ENCODE measurements at regions not wholly inside any gene's neighbourhood (a gene's known extent, or its start where the extent isn't known, plus 50 kb on each side); places are given as distances from the start of the nearest gene placed in this dataset.

DNA sequence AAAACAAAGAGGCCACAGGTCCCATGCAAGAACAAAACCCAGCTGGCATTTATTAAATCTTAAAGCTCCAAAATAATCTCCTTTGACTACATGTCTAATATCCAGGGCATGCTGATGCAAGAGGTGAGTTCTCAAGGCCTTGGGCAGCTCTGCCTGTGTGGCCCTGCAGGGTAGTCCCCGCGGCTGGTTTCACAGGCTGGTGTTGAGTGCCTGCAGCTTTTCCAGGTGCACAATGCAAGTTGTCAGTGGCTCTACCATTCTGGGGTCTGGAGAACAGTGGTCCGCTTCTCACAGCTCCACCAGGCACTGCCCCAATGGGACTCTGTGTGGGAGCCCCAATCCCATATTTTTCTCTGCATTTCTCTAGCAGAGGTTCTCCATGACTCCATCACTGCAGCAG, 54.4 kb upstream of the HCN1 start:
- no peak for FAIRE-seq
- TF ChIP-seq, protein P1, sequence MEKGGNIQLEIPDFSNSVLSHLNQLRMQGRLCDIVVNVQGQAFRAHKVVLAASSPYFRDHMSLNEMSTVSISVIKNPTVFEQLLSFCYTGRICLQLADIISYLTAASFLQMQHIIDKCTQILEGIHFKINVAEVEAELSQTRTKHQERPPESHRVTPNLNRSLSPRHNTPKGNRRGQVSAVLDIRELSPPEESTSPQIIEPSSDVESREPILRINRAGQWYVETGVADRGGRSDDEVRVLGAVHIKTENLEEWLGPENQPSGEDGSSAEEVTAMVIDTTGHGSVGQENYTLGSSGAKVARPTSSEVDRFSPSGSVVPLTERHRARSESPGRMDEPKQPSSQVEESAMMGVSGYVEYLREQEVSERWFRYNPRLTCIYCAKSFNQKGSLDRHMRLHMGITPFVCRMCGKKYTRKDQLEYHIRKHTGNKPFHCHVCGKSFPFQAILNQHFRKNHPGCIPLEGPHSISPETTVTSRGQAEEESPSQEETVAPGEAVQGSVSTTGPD (CRISPR knock-in tag; IDR thresholded peaks at IDR 0.05) = no peak
- TF ChIP-seq ZNF724P (CRISPR knock-in tag; IDR thresholded peaks at IDR 0.05; ENCODE audit: borderline replicate concordance) (no peak), POLR2A (IDR thresholded peaks at IDR 0.05; ENCODE audit: insufficient read depth in 1 of 2, low read depth in 2 of 2, low read length in 2 of 2) (no peak), BRD4 (CRISPR knock-in tag; IDR thresholded peaks at IDR 0.05) (no peak), ZNF883 (CRISPR knock-in tag; IDR thresholded peaks at IDR 0.05; ENCODE audit: not compliant biosample characterization) (no peak), REPIN1 (CRISPR knock-in tag; IDR thresholded peaks at IDR 0.05; ENCODE audit: borderline replicate concordance, low read depth) (no peak), ZNF335 (CRISPR knock-in tag; IDR thresholded peaks at IDR 0.05) (no peak), ZSCAN20 (CRISPR knock-in tag; IDR thresholded peaks at IDR 0.05; ENCODE audit: borderline replicate concordance) (no peak), SPEN (CRISPR knock-in tag; IDR thresholded peaks at IDR 0.05; ENCODE audit: low read depth) (no peak), ETV5 (CRISPR knock-in tag; IDR thresholded peaks at IDR 0.05; ENCODE audit: borderline replicate concordance) (no peak), PCBP2 (optimal IDR thresholded peaks at IDR 0.05; ENCODE audit: low read depth, low read length, poor library complexity, severe bottlenecking) (no peak)
- TF ChIP-seq, protein P2, sequence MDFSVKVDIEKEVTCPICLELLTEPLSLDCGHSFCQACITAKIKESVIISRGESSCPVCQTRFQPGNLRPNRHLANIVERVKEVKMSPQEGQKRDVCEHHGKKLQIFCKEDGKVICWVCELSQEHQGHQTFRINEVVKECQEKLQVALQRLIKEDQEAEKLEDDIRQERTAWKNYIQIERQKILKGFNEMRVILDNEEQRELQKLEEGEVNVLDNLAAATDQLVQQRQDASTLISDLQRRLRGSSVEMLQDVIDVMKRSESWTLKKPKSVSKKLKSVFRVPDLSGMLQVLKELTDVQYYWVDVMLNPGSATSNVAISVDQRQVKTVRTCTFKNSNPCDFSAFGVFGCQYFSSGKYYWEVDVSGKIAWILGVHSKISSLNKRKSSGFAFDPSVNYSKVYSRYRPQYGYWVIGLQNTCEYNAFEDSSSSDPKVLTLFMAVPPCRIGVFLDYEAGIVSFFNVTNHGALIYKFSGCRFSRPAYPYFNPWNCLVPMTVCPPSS (IDR thresholded peaks at IDR 0.05) = no peak
- TF ChIP-seq, protein P3, sequence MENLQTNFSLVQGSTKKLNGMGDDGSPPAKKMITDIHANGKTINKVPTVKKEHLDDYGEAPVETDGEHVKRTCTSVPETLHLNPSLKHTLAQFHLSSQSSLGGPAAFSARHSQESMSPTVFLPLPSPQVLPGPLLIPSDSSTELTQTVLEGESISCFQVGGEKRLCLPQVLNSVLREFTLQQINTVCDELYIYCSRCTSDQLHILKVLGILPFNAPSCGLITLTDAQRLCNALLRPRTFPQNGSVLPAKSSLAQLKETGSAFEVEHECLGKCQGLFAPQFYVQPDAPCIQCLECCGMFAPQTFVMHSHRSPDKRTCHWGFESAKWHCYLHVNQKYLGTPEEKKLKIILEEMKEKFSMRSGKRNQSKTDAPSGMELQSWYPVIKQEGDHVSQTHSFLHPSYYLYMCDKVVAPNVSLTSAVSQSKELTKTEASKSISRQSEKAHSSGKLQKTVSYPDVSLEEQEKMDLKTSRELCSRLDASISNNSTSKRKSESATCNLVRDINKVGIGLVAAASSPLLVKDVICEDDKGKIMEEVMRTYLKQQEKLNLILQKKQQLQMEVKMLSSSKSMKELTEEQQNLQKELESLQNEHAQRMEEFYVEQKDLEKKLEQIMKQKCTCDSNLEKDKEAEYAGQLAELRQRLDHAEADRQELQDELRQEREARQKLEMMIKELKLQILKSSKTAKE (CRISPR knock-in tag; IDR thresholded peaks at IDR 0.05; ENCODE audit: borderline replicate concordance) = no peak
- TF ChIP-seq, protein P4, sequence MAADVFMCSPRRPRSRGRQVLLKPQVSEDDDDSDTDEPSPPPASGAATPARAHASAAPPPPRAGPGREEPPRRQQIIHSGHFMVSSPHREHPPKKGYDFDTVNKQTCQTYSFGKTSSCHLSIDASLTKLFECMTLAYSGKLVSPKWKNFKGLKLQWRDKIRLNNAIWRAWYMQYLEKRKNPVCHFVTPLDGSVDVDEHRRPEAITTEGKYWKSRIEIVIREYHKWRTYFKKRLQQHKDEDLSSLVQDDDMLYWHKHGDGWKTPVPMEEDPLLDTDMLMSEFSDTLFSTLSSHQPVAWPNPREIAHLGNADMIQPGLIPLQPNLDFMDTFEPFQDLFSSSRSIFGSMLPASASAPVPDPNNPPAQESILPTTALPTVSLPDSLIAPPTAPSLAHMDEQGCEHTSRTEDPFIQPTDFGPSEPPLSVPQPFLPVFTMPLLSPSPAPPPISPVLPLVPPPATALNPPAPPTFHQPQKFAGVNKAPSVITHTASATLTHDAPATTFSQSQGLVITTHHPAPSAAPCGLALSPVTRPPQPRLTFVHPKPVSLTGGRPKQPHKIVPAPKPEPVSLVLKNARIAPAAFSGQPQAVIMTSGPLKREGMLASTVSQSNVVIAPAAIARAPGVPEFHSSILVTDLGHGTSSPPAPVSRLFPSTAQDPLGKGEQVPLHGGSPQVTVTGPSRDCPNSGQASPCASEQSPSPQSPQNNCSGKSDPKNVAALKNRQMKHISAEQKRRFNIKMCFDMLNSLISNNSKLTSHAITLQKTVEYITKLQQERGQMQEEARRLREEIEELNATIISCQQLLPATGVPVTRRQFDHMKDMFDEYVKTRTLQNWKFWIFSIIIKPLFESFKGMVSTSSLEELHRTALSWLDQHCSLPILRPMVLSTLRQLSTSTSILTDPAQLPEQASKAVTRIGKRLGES (CRISPR knock-in tag; IDR thresholded peaks at IDR 0.05; ENCODE audit: borderline replicate concordance) = no peak

More for the DNA sequence above, 54.4 kb upstream of the HCN1 start:
- no peak for DNase-seq (ENCODE audit: low spot score)
- Histone ChIP-seq H3K9me3 (ENCODE audit: low read length) (peaks cover 69% of the 10 kb centered on the region), H3K4me3 (replicated peaks in 1 of 3; ENCODE audit: insufficient read depth in 1 of 3, low read depth in 2 of 3, low read length in 3 of 3) (no peak overlapping the region), H3K4me2 (ENCODE audit: low read depth, low read length) (no peak overlapping the region), H3K4me1 (ENCODE audit: insufficient read depth, low read length) (no peaks in the 10 kb centered on the region), H3K79me2 (ENCODE audit: insufficient read depth, low read length) (no peaks in the 10 kb centered on the region), H3K27me3 (ENCODE audit: control insufficient read depth in 1 of 2, insufficient read depth in 2 of 2, low read length in 2 of 2) (no peaks in the 10 kb centered on the region), H3K9ac (ENCODE audit: insufficient read depth, low read depth, low read length) (no peak overlapping the region), H2AFZ (ENCODE audit: low read length) (no peak overlapping the region), H3K27ac (ENCODE audit: extremely low read length, insufficient read depth, low read length) (no peak overlapping the region), H3K36me3 (replicated peaks in 1 of 2; ENCODE audit: control insufficient read depth in 1 of 2, insufficient read depth in 2 of 2, low read length in 2 of 2) (no peaks in the 10 kb centered on the region), H4K20me1 (ENCODE audit: insufficient read depth, low read length) (no peaks in the 10 kb centered on the region)
- in situ Hi-C loops (cut with HindIII; ENCODE audit: extremely low pct_ligation_motif_present, low pct_unique_long_range_greater_than_20kb) = no loop called here
- ChIA-PET POLR2A (no interaction called here), CTCF (ENCODE audit: low intra/inter-chr PET ratio, low total read pairs) (no interaction called here)
- no CpG with 5 or more reads among the region's 3 CpGs for WGBS (ENCODE audit: low lambda C conversion rate)
- intact Hi-C loops (cut with micrococcal nuclease; ENCODE audit: unreplicated experiment) = no loop called here
- no TSS peak for BruUV-seq (replicated peaks)
- ATAC-seq = no peak

Measured in HepG2 (cell line).